OCI-LY1 (cell line): ENCODE measurements at regions not wholly inside any gene's neighbourhood (a gene's known extent, or its start where the extent isn't known, plus 50 kb on each side); places are given as distances from the start of the nearest gene placed in this dataset.

ENCODE experiments used
- CTCF ChIP-seq: fragments of 200-600 bp; sonication (generic), shearing (Covaris generic); IDR thresholded peaks from 2 replicates; pipeline ENCODE4 v1.5.1; 2017; ENCODE audit warnings: mild to moderate bottlenecking, antibody characterized with exemption, low read length, moderate library complexity, mixed read lengths
- EZH2 ChIP-seq: fragments of 200-600 bp; sonication (generic), shearing (Covaris generic); IDR thresholded peaks from 2 replicates; pipeline ENCODE4 v1.8.0; 2017; ENCODE audit warnings: borderline replicate concordance, mixed run types, mild to moderate bottlenecking, antibody characterized with exemption, low read length, moderate library complexity, mixed read lengths

- no peak for TF ChIP-seq CTCF
- TF ChIP-seq EZH2, result no peak
These were observed 415.7 kb upstream of the STEAP1 start for GRCh38 chr7:89738549-89738948.
